ENCODE measurements at regions not wholly inside any gene's neighbourhood (a gene's known extent, or its start where the extent isn't known, plus 50 kb on each side); places are given as distances from the start of the nearest gene placed in this dataset.

GRCh38 chr13:88154001-88154400 lies 482.8 kb downstream of the SLITRK5 start:
- Histone ChIP-seq H3K36me3 (ENCODE audit: control insufficient read depth in 4 of 4, insufficient read depth in 3 of 4, low read depth in 1 of 4, low read length in 3 of 4) (no peaks in the 10 kb centered on the region), H3K4me3 (ENCODE audit: low read depth in 1 of 3, low read length in 3 of 3) (no peak overlapping the region), H3K27ac (ENCODE audit: low read depth in 1 of 2, low read length in 2 of 2) (no peak overlapping the region), H3K4me1 (ENCODE audit: control insufficient read depth in 4 of 4, insufficient read depth in 4 of 4, low read length in 3 of 4) (no peaks in the 10 kb centered on the region), H3K9ac (ENCODE audit: low read depth in 1 of 2, low read length in 2 of 2) (no peak overlapping the region), H3K27me3 (ENCODE audit: control insufficient read depth in 4 of 4, insufficient read depth in 4 of 4, low read length in 3 of 4) (no peaks in the 10 kb centered on the region), H3K9me3 (ENCODE audit: control insufficient read depth in 4 of 4, low read length in 3 of 4) (no peaks in the 10 kb centered on the region)
- WGBS = 91% methylated on average over 2 of the region's 2 CpGs
- TF ChIP-seq NR2F2 (IDR thresholded peaks at IDR 0.05) (no peak), SP1 (IDR thresholded peaks at IDR 0.05) (no peak), MAX (IDR thresholded peaks at IDR 0.05) (no peak), HNF4G (IDR thresholded peaks at IDR 0.05) (no peak), ATF3 (IDR thresholded peaks at IDR 0.05) (no peak), EGR1 (IDR thresholded peaks at IDR 0.05; ENCODE audit: low read depth in 2 of 2) (no peak)
- TF ChIP-seq, protein P1, sequence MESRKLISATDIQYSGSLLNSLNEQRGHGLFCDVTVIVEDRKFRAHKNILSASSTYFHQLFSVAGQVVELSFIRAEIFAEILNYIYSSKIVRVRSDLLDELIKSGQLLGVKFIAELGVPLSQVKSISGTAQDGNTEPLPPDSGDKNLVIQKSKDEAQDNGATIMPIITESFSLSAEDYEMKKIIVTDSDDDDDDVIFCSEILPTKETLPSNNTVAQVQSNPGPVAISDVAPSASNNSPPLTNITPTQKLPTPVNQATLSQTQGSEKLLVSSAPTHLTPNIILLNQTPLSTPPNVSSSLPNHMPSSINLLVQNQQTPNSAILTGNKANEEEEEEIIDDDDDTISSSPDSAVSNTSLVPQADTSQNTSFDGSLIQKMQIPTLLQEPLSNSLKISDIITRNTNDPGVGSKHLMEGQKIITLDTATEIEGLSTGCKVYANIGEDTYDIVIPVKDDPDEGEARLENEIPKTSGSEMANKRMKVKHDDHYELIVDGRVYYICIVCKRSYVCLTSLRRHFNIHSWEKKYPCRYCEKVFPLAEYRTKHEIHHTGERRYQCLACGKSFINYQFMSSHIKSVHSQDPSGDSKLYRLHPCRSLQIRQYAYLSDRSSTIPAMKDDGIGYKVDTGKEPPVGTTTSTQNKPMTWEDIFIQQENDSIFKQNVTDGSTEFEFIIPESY (IDR thresholded peaks at IDR 0.05) = no peak
- no peak for DNase-seq (ENCODE audit: low spot score)

GRCh38 chr13:88162076-88162702 lies 491.0 kb downstream of the SLITRK5 start:
- no peaks in the 10 kb centered on the region for H3K36me3 ChIP-seq (ENCODE audit: control insufficient read depth in 4 of 4, insufficient read depth in 3 of 4, low read depth in 1 of 4, low read length in 3 of 4)
- DNase-seq (ENCODE audit: low spot score) = no peak
- WGBS = 73% methylated on average over 2 of the region's 2 CpGs
- TF ChIP-seq JUND (IDR thresholded peaks at IDR 0.05) (no peak), RAD21 (IDR thresholded peaks at IDR 0.05) (no peak), HNF4A (conservative IDR thresholded peaks at IDR 0.05) (no peak), TAF1 (conservative IDR thresholded peaks at IDR 0.05) (no peak), EGR1 (IDR thresholded peaks at IDR 0.05; ENCODE audit: low read depth in 2 of 2) (no peak), RXRA (IDR thresholded peaks at IDR 0.05) (no peak), MAX (IDR thresholded peaks at IDR 0.05) (no peak), CTCF (IDR thresholded peaks at IDR 0.05; ENCODE audit: low read depth, low read length, missing input control) (no peak), NR2F2 (IDR thresholded peaks at IDR 0.05) (no peak), SP1 (IDR thresholded peaks at IDR 0.05) (no peak), ATF3 (IDR thresholded peaks at IDR 0.05) (no peak), FOXA1 (IDR thresholded peaks at IDR 0.05) (no peak)
- TF ChIP-seq, protein P2, sequence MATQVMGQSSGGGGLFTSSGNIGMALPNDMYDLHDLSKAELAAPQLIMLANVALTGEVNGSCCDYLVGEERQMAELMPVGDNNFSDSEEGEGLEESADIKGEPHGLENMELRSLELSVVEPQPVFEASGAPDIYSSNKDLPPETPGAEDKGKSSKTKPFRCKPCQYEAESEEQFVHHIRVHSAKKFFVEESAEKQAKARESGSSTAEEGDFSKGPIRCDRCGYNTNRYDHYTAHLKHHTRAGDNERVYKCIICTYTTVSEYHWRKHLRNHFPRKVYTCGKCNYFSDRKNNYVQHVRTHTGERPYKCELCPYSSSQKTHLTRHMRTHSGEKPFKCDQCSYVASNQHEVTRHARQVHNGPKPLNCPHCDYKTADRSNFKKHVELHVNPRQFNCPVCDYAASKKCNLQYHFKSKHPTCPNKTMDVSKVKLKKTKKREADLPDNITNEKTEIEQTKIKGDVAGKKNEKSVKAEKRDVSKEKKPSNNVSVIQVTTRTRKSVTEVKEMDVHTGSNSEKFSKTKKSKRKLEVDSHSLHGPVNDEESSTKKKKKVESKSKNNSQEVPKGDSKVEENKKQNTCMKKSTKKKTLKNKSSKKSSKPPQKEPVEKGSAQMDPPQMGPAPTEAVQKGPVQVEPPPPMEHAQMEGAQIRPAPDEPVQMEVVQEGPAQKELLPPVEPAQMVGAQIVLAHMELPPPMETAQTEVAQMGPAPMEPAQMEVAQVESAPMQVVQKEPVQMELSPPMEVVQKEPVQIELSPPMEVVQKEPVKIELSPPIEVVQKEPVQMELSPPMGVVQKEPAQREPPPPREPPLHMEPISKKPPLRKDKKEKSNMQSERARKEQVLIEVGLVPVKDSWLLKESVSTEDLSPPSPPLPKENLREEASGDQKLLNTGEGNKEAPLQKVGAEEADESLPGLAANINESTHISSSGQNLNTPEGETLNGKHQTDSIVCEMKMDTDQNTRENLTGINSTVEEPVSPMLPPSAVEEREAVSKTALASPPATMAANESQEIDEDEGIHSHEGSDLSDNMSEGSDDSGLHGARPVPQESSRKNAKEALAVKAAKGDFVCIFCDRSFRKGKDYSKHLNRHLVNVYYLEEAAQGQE (IDR thresholded peaks at IDR 0.05) = no peak
- TF ChIP-seq, protein P1 (IDR thresholded peaks at IDR 0.05) = no peak
- H3K27me3 ChIP-seq (ENCODE audit: control insufficient read depth in 4 of 4, insufficient read depth in 4 of 4, low read length in 3 of 4) = no peaks in the 10 kb centered on the region
- H3K9ac ChIP-seq (ENCODE audit: low read depth in 1 of 2, low read length in 2 of 2) = no peak overlapping the region
- H3K9me3 ChIP-seq (ENCODE audit: control insufficient read depth in 4 of 4, low read length in 3 of 4) = peaks cover 0 to 2% (median 0%) of the 10 kb centered on the region in 4 donors
- no peak overlapping the region for H3K4me3 ChIP-seq (ENCODE audit: low read depth in 1 of 3, low read length in 3 of 3)
- H3K27ac ChIP-seq (ENCODE audit: low read depth in 1 of 2, low read length in 2 of 2) = no peak overlapping the region
- H3K4me1 ChIP-seq (ENCODE audit: control insufficient read depth in 4 of 4, insufficient read depth in 4 of 4, low read length in 3 of 4) = no peaks in the 10 kb centered on the region

All from liver (tissue), 8 donors.